NCI-H2107 treated with DMSO at 0.1 percent for 48 hours (cell line): ENCODE measurements at regions not wholly inside any gene's neighbourhood (a gene's known extent, or its start where the extent isn't known, plus 50 kb on each side); places are given as distances from the start of the nearest gene placed in this dataset.

Experiments
- DNase-seq: peaks from one replicate; lab custom pipeline; 2025; ENCODE audit not compliant: unreplicated experiment; lab: John Stamatoyannopoulos, UW

GRCh38 chr5:82375488-82376244 is 97.5 kb upstream of the RPS23 start:
- DNase-seq, result no peak

- DNase-seq, result no peak
These were observed 96.5 kb upstream of the RPS23 start for GRCh38 chr5:82374637-82375036.

GRCh38 chr5:82367930-82368329 is 89.8 kb upstream of the RPS23 start:
- DNase-seq, result no peak

DNA sequence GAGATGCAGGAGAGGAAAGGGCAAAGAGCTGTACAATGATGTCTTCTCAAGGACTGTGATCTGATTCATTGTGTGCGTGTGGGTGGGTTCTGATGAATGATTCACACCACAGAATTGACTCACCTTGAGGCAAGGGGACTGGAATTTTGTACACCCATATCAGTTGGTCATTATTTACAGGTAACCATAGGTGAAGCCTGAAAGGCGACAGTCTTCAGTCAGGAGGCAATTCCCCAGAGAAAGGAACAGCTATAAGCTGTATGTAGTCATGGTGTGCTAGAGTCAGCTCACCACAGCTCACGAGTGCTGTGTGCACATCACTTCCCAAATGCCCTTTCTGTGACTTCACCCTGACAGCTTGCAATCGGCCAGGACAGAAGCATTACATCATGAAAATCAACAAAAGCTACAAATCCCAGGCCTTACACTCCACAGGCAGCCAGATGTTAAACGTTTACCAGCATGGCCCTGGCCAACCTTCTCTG is 87.6 kb upstream of the RPS23 start:
- DNase-seq, result no peak

DNA sequence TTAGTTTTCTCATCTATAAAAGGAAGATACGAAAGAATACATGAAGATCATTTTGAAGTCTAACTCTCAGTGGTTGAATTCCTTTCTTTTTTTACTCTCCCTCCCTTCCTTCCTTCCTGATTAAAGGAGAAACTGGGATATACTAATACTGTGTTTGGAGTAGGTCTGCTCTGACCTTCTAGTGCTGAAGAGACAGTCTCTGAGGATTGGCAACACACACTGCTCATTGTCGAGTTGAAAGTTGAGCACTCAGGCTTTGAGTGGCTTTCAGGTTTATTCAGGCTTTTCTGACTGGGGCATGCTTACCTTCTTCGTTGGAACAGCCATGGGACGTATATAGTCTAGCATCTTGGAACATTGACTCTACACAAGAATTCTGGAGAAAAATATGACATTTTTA is 86.9 kb upstream of the RPS23 start:
- no peak for DNase-seq

GRCh38 chr5:82364497-82364896 is 86.3 kb upstream of the RPS23 start:
- no peak for DNase-seq

- DNase-seq, result no peak
These were observed 85.4 kb upstream of the RPS23 start for GRCh38 chr5:82363524-82363923.

DNA sequence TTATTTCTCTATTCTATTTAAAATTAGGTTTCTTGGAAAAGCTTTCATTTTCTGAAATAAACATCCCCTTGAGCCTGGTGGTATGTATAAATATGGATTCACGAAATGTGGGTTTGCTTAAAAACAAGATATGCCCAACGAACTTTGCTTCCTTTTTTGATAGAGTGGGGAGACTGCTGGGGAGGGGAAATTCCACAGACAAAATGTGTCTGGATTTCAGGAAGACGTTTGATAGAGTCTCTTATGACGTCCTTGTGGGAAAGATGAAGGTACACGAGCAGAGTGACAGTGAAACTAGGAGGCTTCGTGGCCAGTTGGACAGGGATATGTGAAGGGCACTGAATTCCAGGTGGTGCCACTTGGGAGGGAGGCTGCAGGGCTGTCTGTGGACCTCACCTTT is 84.5 kb upstream of the RPS23 start:
- no peak for DNase-seq

DNA sequence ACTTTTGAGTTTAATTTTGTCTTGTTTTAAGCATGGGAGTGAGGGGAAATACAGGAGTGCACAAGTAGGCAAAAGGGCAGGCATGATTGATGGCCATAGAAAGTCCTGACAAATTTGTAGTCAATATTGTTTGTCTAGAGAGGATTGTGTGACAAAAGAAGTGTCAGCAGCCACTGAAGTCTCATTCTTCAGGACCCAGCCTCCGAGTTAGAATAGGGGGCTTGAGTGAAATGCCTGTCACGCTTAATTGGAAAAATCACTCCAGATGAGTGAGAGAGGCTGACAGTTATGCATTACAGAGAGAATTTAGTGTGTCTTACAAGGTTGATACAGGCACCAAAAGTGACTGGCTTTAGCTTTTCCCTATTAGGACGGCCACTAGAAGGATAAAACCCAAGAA is 81.9 kb upstream of the RPS23 start:
- no peak for DNase-seq

DNA sequence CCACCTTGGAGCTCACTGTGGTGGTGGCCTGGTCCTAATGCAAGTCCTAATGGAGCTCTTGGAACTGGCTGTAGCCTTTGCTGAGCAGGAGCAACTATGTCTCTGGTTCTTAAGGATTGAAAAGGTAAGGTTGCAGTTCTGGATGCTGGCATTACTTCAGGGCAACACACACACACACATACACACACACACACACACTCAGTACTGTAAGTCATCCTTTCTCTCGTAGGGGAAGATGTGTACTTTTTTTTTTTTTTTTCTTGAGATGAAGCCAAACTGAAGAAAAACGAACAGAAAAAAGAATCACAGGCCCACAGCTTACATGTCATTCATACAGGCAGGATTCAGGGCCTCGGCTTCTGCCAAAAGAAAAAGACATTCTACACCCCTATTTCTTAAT is 81.1 kb upstream of the RPS23 start:
- DNase-seq, result no peak

DNA sequence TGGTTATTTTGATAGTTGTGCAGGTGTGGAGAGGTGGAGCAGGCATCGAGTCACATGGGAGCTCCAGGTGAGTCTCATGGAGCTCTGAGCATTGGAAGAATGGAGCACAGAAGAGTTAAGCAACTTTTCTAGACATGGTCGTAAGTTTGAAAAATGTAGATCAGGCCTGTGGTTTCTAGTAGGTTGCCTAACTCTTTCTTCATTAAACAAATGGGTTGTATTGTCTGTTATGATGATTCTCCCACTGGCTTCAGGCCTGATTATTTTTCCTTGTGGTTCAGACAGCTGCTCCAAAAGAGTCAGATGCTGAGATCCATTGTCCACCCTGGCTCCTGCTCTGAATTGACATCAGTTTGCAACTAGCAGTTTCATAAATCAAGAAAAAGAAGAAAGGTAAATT is 80.3 kb upstream of the RPS23 start:
- DNase-seq, result no peak

DNA sequence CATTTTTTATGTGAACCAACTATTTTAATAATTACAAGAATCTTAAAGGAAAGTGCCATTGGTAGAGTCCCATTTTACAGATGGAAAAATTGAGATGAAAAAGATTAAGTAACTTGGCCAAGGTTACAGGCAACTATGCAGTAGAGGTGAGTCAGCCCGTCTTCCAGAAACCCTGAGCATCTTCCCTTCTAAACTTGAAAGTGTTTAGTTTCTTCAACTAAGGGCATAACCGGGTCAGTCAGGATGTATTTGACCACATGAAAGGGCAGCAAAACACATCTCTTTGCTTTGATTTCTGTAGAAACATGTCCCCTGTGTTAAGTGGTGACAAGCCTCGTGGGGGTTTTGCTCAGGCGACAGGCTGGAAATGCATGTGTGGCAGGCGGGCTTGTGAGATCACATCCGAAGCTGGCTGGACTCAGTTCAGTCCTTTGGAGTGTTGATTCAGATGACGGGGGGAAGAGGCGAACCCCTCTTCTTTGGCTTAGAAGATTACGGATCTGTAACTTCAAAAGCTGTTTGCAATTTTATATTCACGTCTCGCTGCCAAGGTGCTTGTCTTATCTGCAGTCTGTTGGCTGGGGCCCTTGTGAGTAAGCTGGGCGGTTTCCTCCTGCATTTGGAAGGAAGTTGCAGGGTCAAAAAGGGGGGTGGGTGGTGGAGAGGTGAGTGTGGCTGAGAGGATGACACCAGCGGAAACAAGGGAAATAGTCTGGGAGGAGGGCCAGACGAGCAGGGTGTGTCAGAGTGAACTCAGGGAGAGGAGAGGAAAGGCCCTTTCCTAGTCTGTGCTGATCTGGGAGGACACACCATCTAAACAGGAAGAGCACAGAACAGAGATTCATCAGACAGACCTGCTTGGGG is 78.9 kb upstream of the RPS23 start:
- no peak for DNase-seq

DNA sequence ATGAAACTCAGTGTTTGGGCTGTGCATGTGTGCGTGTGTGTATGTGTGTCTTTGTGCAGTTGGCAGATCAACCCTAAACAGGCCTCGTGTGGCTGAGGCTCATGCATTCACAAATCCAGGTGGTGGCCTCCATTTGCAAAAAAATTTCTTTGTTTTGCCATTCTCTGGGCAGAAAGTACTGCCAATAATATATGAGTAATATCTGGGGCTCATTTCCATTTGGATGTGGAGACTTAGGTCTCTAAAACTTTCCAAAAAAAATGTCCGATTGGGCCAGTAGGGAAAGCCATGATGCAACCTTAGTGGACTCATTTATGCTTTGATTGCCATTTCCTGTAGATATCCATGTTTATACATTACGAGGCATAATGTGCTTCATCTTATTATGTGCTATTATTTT is 77.9 kb upstream of the RPS23 start:
- no peak for DNase-seq

DNA sequence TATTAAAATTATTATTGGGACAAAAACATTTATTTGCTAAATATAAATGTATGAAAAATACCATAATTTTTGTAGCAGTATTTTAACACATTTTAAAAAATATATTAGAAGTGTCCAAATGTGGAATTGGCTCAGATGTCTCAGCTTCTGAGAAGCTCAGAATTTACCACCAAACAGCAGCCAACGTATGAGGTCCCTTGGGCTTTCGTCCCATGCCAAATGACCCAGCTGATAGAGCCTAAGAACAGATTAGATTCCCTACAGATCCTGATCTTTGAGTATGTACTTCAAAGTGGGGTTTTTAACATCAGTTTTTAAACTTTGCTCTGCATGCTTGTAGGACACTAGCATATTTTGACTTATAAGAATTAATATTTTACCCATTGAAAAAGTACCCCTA is 77.3 kb upstream of the RPS23 start:
- no peak for DNase-seq

GRCh38 chr5:82355053-82355452 is 76.9 kb upstream of the RPS23 start:
- no peak for DNase-seq

GRCh38 chr5:82354543-82354942 is 76.4 kb upstream of the RPS23 start:
- no peak for DNase-seq

DNA sequence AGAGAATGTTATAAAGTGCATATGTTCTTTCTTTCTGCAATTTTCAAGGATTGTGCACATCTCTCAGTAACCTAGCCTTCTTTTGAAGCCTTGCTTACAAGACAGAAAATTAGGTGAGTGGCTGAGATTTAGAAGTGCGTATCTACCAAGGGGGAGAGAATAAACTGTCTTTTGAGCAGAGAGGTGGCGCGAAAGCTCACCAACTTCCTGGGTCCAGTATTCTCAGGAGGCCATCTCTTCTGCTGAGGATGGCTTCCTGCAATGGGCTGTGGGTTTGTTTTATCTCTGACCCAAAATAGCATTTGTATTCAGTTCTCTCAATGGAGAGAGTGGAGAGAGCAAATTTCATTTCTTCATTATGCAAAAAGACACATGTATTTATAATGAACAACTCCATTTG is 75.4 kb upstream of the RPS23 start:
- no peak for DNase-seq

DNA sequence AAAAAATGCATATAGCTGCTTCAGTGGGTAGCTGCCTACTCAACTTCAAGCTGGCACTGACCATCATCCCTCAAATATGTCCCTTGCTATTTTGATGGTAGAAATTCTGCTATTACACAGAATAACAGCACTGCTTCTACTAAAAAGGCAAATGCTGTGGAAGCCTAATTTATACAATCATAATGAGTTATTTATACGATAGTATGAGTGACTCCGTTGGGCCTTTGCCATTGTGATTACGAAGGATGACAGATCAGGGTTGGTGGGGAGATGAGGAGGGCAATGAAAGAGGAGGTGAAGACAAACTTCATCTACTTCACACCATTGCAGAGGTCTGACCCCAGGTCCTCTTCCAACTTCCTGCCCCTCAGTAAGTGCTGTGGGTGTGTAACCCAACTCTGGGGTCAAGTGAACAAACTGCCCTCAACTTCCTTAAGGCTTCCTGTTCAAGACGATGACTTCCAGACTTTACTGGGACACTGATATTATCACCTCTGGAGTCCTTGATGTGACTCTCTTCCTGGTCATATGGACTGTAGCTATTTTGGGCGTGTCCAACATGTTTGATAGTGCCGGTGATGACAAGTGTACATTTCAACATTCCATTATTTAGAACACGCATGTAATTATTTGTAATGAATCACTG is 74.1 kb upstream of the RPS23 start:
- no peak for DNase-seq

GRCh38 chr5:82351754-82352145 is 73.6 kb upstream of the RPS23 start:
- peak; percentile 10 for DNase-seq

DNA sequence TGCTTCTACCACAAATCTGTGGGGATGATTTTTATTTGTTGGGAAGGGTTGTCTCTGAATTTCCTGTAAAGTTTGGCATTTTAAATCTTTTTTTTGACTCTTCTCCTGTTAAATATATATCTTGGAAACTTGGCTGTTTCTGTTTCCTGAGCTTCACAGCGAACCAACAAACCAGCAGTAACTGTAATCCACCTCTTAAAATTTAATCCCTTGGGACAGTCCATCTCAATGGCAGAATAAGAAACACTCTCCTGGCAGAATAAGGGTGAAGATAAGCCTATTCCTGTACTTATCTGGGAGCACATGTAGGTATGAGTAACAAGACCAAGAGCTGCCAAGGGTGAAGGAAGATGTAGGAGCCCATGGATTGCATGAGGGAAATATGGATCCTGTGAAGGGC is 73.1 kb upstream of the RPS23 start:
- no peak for DNase-seq

GRCh38 chr5:82349652-82350051 is 71.5 kb upstream of the RPS23 start:
- DNase-seq, result no peak
